GM12875 (cell line): ENCODE measurements at regions not wholly inside any gene's neighbourhood (a gene's known extent, or its start where the extent isn't known, plus 50 kb on each side); places are given as distances from the start of the nearest gene placed in this dataset.

Source experiments
- H3K4me3 ChIP-seq: one replicate; pipeline ENCODE4 v1.5.1; 2011; ENCODE audit warnings: low read depth, low read length, control low read depth
- TF ChIP-seq, protein P1 (sequence below): IDR thresholded peaks from 2 replicates; pipeline ENCODE4 v1.5.1; 2011; ENCODE audit warnings: low read depth, mild to moderate bottlenecking, control low read depth, inconsistent platforms, low read length, moderate library complexity, borderline replicate concordance; ENCODE audit not compliant: insufficient read depth

DNA sequence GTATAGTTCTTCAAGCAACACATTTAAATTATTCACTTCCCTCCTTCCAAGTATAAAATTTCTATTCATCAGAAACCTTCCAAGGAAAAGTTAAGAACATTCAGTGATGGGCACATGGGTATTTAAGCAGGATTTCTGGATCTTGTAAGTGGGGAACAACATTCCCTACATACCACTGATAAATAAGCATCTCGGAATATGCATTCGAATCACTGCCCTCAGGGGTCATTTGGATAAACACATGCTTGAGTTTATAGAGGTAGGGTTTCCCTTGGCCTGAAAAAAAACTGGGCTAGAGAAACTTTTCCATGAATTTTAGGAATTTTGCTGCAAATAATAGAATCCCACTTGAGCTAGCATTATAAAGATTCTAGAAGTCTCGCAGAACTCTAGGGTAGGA, 143.9 kb downstream of the SOX3 start:
- no peak overlapping the region for H3K4me3 ChIP-seq
- TF ChIP-seq, protein P1, sequence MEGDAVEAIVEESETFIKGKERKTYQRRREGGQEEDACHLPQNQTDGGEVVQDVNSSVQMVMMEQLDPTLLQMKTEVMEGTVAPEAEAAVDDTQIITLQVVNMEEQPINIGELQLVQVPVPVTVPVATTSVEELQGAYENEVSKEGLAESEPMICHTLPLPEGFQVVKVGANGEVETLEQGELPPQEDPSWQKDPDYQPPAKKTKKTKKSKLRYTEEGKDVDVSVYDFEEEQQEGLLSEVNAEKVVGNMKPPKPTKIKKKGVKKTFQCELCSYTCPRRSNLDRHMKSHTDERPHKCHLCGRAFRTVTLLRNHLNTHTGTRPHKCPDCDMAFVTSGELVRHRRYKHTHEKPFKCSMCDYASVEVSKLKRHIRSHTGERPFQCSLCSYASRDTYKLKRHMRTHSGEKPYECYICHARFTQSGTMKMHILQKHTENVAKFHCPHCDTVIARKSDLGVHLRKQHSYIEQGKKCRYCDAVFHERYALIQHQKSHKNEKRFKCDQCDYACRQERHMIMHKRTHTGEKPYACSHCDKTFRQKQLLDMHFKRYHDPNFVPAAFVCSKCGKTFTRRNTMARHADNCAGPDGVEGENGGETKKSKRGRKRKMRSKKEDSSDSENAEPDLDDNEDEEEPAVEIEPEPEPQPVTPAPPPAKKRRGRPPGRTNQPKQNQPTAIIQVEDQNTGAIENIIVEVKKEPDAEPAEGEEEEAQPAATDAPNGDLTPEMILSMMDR, result no peak

DNA sequence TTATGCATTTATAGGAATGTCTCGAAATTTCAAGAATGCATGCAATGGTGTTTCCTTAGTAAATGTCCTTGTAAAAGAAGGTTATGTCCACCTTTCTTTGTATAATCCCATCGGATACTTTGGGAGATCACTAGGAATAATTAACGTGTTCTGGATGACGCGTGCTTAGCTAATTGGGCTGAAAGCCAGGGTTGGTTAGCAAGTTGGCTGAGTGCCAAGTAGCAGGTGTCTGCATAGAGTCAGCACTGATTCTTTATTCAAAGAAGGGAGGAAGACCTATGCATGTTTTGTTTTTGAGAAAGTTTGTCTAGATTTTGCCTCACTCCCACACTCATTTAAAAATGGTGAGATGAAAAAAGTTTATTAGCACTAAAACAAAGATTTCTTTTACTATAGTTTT, 144.6 kb downstream of the SOX3 start:
- TF ChIP-seq, protein P1, result no peak
- no peak overlapping the region for H3K4me3 ChIP-seq

DNA sequence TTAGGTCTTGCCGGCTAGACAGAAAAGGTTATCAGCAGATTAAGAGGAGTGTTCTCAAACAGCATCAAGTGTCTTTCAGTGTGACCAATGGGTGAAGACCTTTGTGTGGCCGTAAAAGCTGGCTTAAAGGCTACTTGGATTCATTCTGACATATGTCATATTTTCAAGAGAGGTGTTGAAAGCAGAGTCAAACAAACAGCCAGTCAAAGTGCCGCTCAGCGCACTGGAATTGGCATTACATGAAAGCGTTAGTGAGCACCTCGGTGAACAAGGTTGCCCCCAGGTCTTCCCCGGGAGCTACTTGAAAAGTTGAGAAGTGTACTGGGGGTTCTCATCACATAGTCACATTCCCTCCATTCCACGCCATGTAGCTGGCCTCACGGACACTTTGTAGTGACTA, 148.9 kb downstream of the SOX3 start:
- TF ChIP-seq, protein P1, result no peak
- no peak overlapping the region for H3K4me3 ChIP-seq

DNA sequence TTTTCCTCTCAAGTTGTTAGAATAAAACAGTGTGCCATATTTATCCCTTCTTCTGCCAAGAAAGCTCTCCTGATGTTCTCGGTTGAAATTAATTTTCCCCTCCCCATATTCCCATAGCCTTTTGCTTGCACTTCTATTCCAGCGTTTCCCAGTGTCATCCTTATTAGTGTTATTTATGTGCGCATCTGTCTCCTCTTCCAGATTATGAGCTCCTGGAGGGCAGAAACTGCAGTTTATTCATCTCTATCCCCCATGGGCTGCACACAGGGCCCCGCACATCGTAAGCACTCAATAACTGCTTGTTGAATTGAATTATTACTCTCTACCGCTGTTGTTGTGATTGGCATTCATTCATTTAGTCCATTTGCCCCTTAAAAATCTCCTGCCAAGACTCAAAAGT, 149.4 kb downstream of the SOX3 start:
- TF ChIP-seq, protein P1, result no peak
- H3K4me3 ChIP-seq, result no peak overlapping the region

DNA sequence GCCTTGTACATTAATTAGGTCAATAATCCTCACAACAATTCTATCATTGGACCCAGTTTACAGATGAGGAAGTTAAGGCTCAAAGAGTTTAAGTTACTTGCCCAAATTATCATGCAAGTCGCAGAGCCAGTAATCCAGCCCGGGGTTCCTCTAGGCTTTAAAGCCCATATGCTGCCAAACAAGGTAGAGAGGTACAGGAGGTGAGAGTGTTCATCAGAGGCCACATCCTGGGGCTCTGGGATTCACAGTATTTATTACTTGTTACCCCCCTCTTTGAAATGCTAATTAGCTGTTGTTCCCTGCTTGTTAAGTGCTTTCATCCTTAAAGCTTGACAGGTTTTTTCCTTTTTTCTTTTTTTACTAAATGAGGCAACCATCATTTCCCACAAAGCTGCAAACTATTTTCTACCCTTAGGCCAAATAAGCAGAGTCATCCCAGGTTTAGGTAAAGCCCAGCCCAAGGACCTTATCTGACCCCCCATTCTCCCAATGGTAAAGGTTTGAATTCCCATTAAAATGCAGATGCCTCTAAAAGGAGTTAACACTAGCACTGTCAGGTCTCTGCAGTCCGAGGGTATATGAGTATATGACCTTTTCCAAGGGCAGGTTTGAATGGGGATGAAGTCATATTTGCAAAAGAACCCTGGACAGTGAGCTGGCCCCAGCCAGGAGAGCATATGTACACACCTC, 150.3 kb downstream of the SOX3 start:
- TF ChIP-seq, protein P1, result no peak
- H3K4me3 ChIP-seq, result no peak overlapping the region

DNA sequence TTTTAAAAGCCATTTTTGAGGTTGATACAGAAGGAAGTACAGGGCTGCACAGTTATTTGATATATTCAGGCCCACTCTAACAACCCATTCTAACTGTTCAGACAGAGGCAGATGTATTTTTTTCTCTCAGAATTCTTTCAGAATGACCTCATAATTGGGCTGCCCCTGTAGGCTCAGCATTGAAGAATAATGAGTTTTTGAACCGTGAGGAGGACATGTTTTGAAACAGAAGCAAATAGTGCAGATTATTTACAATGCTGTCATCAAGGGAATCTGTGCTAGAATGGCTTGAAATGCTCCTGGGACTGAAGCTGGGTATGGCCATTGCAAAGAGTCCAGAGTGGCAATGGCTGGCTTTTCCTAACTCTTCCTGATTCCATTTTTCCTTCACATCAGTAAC, 158.1 kb downstream of the SOX3 start:
- H3K4me3 ChIP-seq, result no peak overlapping the region
- TF ChIP-seq, protein P1, result no peak

DNA sequence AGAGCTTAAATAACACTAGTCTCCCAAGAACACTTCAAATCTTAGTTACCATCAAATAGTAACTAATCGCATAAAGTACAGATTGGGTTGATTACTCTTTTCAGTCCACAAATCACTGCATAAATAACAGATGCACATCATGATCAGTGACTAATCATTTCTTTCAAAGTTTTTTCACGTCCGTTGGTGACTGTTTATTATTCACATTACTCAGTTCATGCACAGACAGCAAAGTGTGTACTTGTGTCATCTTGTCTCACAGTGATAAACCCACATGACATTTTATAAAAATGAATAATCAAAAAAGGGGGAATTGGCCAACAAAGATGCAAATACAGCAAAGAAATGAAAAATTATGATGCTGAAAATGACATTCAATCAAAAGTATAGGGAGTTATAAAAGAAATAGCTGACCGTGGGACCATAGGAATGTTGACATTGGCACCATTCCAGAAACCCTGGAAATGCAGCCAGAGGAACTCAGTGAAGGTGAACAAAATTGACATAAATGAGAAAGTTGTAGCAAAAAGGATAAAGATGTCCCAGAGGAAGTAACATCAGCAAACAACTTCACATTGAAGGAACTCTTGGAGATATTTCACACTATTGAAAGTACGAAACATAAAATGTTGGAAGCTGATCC, 161.5 kb downstream of the SOX3 start:
- TF ChIP-seq, protein P1, result no peak
- H3K4me3 ChIP-seq, result no peak overlapping the region
